K562 (cell line): ENCODE measurements at regions not wholly inside any gene's neighbourhood (a gene's known extent, or its start where the extent isn't known, plus 50 kb on each side); places are given as distances from the start of the nearest gene placed in this dataset.

Experiments
- ATAC-seq: fragments of 200-7000 bp; cut with Tn5 transposase; 3 replicates; pipeline ENCODE4 v1.9.1; 2020; ENCODE audit warnings: moderate library complexity
- BruUV-seq: library from RNA; stranded (reverse); fragments of 400-500 nt; replicated peaks from 2 replicates; lab custom pipeline; 2021; lab: Mats Ljungman, UMichigan
- CTCF ChIA-PET: fragments of 300-600 bp; formaldehyde crosslinking; extraction: SDS; loops from one replicate; lab custom pipeline; 2021; ENCODE audit warnings: low intra/inter-chr PET ratio; lab: Yijun Ruan, JAX
- POLR2A ChIA-PET: fragments of 300-600, 350-650 bp; sonication (Branson Sonifier 250); formaldehyde crosslinking; extraction: SDS; loops from one replicate; lab custom pipeline; 2021; ENCODE audit warnings: antibody characterized with exemption, inconsistent platforms; lab: Yijun Ruan, JAX
- DNase-seq, 4 experiments: peaks; one replicate each; pipeline versions ENCODE4 v3.0.0 to v3.0.0-alpha.2; 2011 to 2018; ENCODE audit warnings: low spot score in 3 of 4, mixed read lengths in 3 of 4; ENCODE audit errors: extremely low read depth in 1 of 4
- FAIRE-seq: peaks from 2 replicates; lab custom pipeline; 2011; peaks lifted over from hg19 to GRCh38; lab: Jason Lieb, UNC
- H2AFZ ChIP-seq: 2 replicates; pipeline ENCODE4 v1.6.0; 2011; ENCODE audit warnings: low read depth, low read length, control low read depth, inconsistent platforms
- H3K27ac ChIP-seq: fragments of 200-600 bp; 3 replicates; pipeline ENCODE4 v1.8.0; 2011; ENCODE audit warnings: low read depth, mild to moderate bottlenecking, control low read depth, inconsistent platforms, low read length, moderate library complexity, mixed read lengths; ENCODE audit errors: extremely low read depth
- H3K27me3 ChIP-seq, 2 experiments: fragments of 300-600 bp in 1 of 2; 2 replicates in 1 of 2; 3 replicates in 1 of 2; pipeline versions ENCODE4 v1.6.0 to v1.8.0; 2011; ENCODE audit warnings: inconsistent platforms in 2 of 2, low read length in 2 of 2, mild to moderate bottlenecking in 1 of 2, mixed read lengths in 1 of 2, moderate library complexity in 1 of 2; ENCODE audit not compliant: control insufficient read depth in 2 of 2, insufficient read depth in 2 of 2
- H3K36me3 ChIP-seq: fragments of 300-600 bp; 3 replicates; pipeline ENCODE4 v1.8.0; 2011; ENCODE audit warnings: mild to moderate bottlenecking, low read length, inconsistent platforms; ENCODE audit not compliant: control insufficient read depth, insufficient read depth
- H3K4me1 ChIP-seq, 2 experiments: fragments of 200-600 bp in 1 of 2; replicated peaks in 1 of 2; 2 replicates in 1 of 2; 3 replicates in 1 of 2; pipeline versions ENCODE4 v1.5.1 to v1.8.0; 2011; ENCODE audit warnings: inconsistent platforms in 2 of 2, low read length in 2 of 2, mild to moderate bottlenecking in 1 of 2, mixed read lengths in 1 of 2, moderate library complexity in 1 of 2; ENCODE audit not compliant: control insufficient read depth in 2 of 2, insufficient read depth in 2 of 2
- H3K4me2 ChIP-seq: 2 replicates; pipeline ENCODE4 v1.6.1; 2011; ENCODE audit warnings: low read length, control low read depth, inconsistent platforms, mixed read lengths; ENCODE audit not compliant: insufficient read depth
- H3K4me3 ChIP-seq: fragments of 200-600 bp; sonication (generic), shearing (Covaris generic); 2 replicates; pipeline ENCODE4 v1.5.1; 2016; ENCODE audit warnings: control low read depth, inconsistent platforms
- H3K79me2 ChIP-seq: fragments of 200-600 bp; 3 replicates; pipeline ENCODE4 v1.8.0; 2011; ENCODE audit warnings: low read length, inconsistent platforms; ENCODE audit not compliant: control insufficient read depth, insufficient read depth
- H3K9ac ChIP-seq, 2 experiments: 2 replicates each; pipeline versions ENCODE4 v1.6.0 to v1.6.1; 2011; ENCODE audit warnings: low read depth in 2 of 2, low read length in 2 of 2, control low read depth in 1 of 2, inconsistent platforms in 1 of 2, mild to moderate bottlenecking in 1 of 2, mixed read lengths in 1 of 2; ENCODE audit not compliant: insufficient read depth in 1 of 2
- H3K9me1 ChIP-seq: one replicate; pipeline ENCODE4 v1.6.0; 2011; ENCODE audit warnings: inconsistent platforms, mild to moderate bottlenecking, low read length, moderate library complexity; ENCODE audit not compliant: control insufficient read depth, insufficient read depth
- H3K9me3 ChIP-seq: replicated peaks from 2 replicates; pipeline ENCODE4 v1.5.1; 2011; ENCODE audit warnings: low read depth, low read length, inconsistent platforms; ENCODE audit not compliant: control insufficient read depth, insufficient read depth
- H4K20me1 ChIP-seq: replicated peaks from 2 replicates; pipeline ENCODE4 v1.6.1; 2011; ENCODE audit warnings: low read length, inconsistent platforms, mixed read lengths; ENCODE audit not compliant: control insufficient read depth, insufficient read depth
- CBX2 ChIP-seq: fragments of 200-600 bp; sonication (generic); IDR thresholded peaks from one replicate; pipeline ENCODE4 v1.6.1; 2012; ENCODE audit warnings: mild to moderate bottlenecking, low read length, inconsistent platforms; ENCODE audit not compliant: insufficient read depth, poor library complexity, severe bottlenecking
- NBN ChIP-seq: fragments of 450-650 bp; IDR thresholded peaks from 2 replicates; pipeline ENCODE4 v1.6.1; 2016; ENCODE audit warnings: low read depth, mild to moderate bottlenecking
- THAP7 ChIP-seq: fragments of 250-450 bp; sonication (Bioruptor Pico); IDR thresholded peaks from 2 replicates; pipeline ENCODE4 v1.5.0; 2021
- WGBS: fragments of 100-300 bp; shearing (Covaris generic); methylation state at CpG from one replicate; pipeline ENCODE4 v1.1.6; 2016; ENCODE audit warnings: low coverage, mixed read lengths; ENCODE audit not compliant: insufficient coverage; ENCODE audit errors: missing lambda C conversion rate; 5-methylcytosine and 5-hydroxymethylcytosine counted together
- in situ Hi-C: fragments of 300-500 bp; cut with MboI; formaldehyde crosslinking; loops from 4 replicates; pipeline ENCODE4 v1.15.0; 2018; ENCODE audit warnings: inconsistent platforms, mixed read lengths
- intact Hi-C: fragments of 100-400 bp; cut with micrococcal nuclease; formaldehyde crosslinking; loops from 2 replicates; pipeline ENCODE4 v1.14.2; 2022
- TF ChIP-seq, protein P1 (sequence below): fragments of 450-650 bp; IDR thresholded peaks from 2 replicates; pipeline ENCODE4 v1.6.1; 2016; ENCODE audit warnings: borderline replicate concordance

DNA sequence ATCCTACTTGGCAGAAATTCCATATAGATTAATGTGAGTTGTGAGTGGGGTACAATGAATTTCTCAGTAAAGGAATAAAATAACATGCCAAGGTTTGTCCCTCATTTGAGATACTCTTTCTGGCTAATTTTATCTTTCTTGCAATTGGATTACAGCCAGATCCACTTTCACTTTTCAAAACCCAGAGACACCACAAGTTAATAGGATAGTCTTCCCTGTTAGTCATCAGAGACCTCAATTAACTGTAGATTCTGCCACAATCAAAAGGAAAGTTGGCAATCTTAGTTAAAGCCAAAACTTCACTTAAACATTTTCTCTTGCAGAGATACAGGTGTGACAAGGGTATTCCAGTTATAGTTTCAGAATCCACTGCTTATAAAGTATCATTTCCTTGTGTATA lies 91.4 kb upstream of the PHYHIPL start:
- Histone ChIP-seq H2AFZ (no peak overlapping the region), H3K36me3 (no peaks in the 10 kb centered on the region), H3K9me3 (no peaks in the 10 kb centered on the region), H3K79me2 (no peaks in the 10 kb centered on the region), H4K20me1 (no peaks in the 10 kb centered on the region), H3K9me1 (no peaks in the 10 kb centered on the region), H3K4me2 (no peak overlapping the region), H3K4me1 (no peaks in the 10 kb centered on the region), H3K9ac (no peak overlapping the region), H3K4me3 (no peak overlapping the region), H3K27ac (no peak overlapping the region), H3K27me3 (no peaks in the 10 kb centered on the region)
- no peak for DNase-seq
- no peak for FAIRE-seq
- no peak for ATAC-seq
- in situ Hi-C loops: no loop called here
- TF ChIP-seq, protein P1, sequence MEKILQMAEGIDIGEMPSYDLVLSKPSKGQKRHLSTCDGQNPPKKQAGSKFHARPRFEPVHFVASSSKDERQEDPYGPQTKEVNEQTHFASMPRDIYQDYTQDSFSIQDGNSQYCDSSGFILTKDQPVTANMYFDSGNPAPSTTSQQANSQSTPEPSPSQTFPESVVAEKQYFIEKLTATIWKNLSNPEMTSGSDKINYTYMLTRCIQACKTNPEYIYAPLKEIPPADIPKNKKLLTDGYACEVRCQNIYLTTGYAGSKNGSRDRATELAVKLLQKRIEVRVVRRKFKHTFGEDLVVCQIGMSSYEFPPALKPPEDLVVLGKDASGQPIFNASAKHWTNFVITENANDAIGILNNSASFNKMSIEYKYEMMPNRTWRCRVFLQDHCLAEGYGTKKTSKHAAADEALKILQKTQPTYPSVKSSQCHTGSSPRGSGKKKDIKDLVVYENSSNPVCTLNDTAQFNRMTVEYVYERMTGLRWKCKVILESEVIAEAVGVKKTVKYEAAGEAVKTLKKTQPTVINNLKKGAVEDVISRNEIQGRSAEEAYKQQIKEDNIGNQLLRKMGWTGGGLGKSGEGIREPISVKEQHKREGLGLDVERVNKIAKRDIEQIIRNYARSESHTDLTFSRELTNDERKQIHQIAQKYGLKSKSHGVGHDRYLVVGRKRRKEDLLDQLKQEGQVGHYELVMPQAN: no peak
- ChIA-PET CTCF (no interaction called here), POLR2A (no interaction called here)
- no TSS peak for BruUV-seq
- intact Hi-C loops: no loop called here

DNA sequence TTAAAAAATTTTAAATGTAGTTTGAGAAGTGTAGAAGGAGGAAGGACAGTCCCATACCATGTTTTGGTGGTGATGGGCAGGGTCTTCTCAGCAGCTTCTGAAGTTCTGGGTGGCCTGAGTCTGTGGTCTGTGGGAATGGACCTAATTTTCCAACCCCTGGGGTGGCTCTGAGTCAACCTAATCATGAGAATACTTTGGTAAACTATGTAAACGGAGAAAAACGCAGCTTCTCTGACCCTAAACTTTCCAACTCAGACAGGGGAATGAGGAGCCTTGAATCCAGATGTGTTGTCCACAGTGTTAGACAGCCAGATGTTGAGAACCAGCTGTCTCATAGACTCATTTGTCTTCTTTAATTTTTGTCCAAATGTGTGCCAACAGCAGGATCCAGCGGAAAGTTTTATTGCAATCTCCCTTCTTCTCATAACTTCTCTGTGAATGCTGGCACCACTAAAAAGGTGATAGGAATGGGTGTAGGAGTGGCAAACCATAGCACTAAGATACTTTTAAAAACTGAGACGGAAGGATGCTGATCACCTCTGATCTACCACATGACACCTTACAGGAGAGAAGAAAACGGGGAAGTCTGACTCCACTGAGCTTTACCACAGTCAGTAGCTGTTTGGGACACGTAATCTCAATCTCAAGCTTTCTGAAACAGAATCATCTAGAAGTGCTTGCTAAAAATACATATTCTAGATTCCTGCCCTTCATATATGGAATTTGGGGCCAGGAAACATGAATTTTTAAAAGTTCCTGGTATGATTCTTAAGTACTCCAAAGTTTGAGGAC lies 90.5 kb upstream of the PHYHIPL start:
- H3K27ac ChIP-seq: no peak overlapping the region
- ATAC-seq: no peak
- DNase-seq: no peak
- H3K4me1 ChIP-seq: no peaks in the 10 kb centered on the region
- no peak overlapping the region for H3K4me2 ChIP-seq
- TF ChIP-seq CBX2: no peak
- no peak for TF ChIP-seq THAP7 (CRISPR knock-in tag)
- TF ChIP-seq NBN: no peak
- no TSS peak for BruUV-seq
- POLR2A ChIA-PET: no interaction called here
- 0% methylated on average over 6 of the region's 6 CpGs for WGBS
- no peaks in the 10 kb centered on the region for H3K9me3 ChIP-seq
- no peaks in the 10 kb centered on the region for H3K9me1 ChIP-seq
- H3K36me3 ChIP-seq: no peaks in the 10 kb centered on the region
- CTCF ChIA-PET: no interaction called here
- no peaks in the 10 kb centered on the region for H3K79me2 ChIP-seq
- H3K9ac ChIP-seq: no peak overlapping the region
- no peaks in the 10 kb centered on the region for H3K27me3 ChIP-seq
- FAIRE-seq: no peak
- H4K20me1 ChIP-seq: no peaks in the 10 kb centered on the region
- in situ Hi-C loops: no loop called here
- H2AFZ ChIP-seq: no peak overlapping the region
- H3K4me3 ChIP-seq: no peak overlapping the region
- intact Hi-C loops: no loop called here
